ENCODE measurements at regions not wholly inside any gene's neighbourhood (a gene's known extent, or its start where the extent isn't known, plus 50 kb on each side); places are given as distances from the start of the nearest gene placed in this dataset.

DNA sequence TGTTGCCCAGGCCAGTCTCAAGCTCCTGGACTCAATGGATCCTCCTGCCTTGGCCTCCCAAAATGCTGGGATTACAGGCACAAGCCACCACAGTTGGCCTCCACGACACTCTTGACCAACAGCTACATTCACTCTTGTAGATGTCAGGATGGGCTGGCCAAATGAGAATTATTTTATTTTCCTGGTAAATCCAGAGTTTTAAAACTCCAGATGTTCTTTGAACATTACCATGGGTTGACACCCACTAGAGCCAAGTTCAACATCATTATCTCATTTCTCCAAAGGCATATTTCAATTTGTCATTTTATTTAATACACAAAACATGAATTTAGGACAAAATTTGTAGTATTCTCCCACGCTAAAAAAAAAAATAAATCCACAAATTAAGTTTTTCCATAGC lies 56.5 kb upstream of the FOXN3 start:
- H3K79me2 ChIP-seq (ENCODE audit: control insufficient read depth, insufficient read depth, low read length), result no peaks in the 10 kb centered on the region
- no peaks in the 10 kb centered on the region for H4K20me1 ChIP-seq (ENCODE audit: control insufficient read depth, insufficient read depth)
- no TSS peak for BruUV-seq (replicated peaks)
- in situ Hi-C loops (cut with MboI), result no loop called here
- DNase-seq (ENCODE audit: low read depth, low spot score) (no peak), ATAC-seq (no peak), FAIRE-seq (no peak)
- no peak overlapping the region for H3K4me2 ChIP-seq (ENCODE audit: control insufficient read depth, insufficient read depth)
- H3K27ac ChIP-seq (ENCODE audit: control insufficient read depth, insufficient read depth), result no peak overlapping the region
- H3K27me3 ChIP-seq (replicated peaks in 1 of 2; ENCODE audit: control insufficient read depth in 2 of 2, insufficient read depth in 2 of 2, low read length in 1 of 2), result no peaks in the 10 kb centered on the region
- no peaks in the 10 kb centered on the region for H3K9me3 ChIP-seq (replicated peaks; ENCODE audit: control insufficient read depth, insufficient read depth, low read length)
- H3K36me3 ChIP-seq (ENCODE audit: control insufficient read depth in 2 of 2, insufficient read depth in 2 of 2, low read length in 1 of 2), result no peaks in the 10 kb centered on the region
- TF ChIP-seq CHD1 (IDR thresholded peaks at IDR 0.05; ENCODE audit: low read depth, low read length) (no peak), NFXL1 (IDR thresholded peaks at IDR 0.05; ENCODE audit: borderline replicate concordance) (no peak), RAD51 (IDR thresholded peaks at IDR 0.05) (no peak), CBX5 (IDR thresholded peaks at IDR 0.05; ENCODE audit: low read depth) (no peak), SP1 (IDR thresholded peaks at IDR 0.05; ENCODE audit: low read depth, low read length) (no peak), CREB1 (IDR thresholded peaks at IDR 0.05; ENCODE audit: low read depth) (no peak), EED (IDR thresholded peaks at IDR 0.05; ENCODE audit: low read depth) (no peak), SREBF2 (IDR thresholded peaks at IDR 0.05; ENCODE audit: low read length) (no peak), ESRRA (IDR thresholded peaks at IDR 0.05; ENCODE audit: low read length) (no peak), CBX3 (IDR thresholded peaks at IDR 0.05; ENCODE audit: borderline replicate concordance, low read depth) (no peak), ZZZ3 (IDR thresholded peaks at IDR 0.05; ENCODE audit: control insufficient read depth, insufficient read length, low read depth) (no peak), YBX1 (IDR thresholded peaks at IDR 0.05) (no peak)
- TF ChIP-seq, protein P1, sequence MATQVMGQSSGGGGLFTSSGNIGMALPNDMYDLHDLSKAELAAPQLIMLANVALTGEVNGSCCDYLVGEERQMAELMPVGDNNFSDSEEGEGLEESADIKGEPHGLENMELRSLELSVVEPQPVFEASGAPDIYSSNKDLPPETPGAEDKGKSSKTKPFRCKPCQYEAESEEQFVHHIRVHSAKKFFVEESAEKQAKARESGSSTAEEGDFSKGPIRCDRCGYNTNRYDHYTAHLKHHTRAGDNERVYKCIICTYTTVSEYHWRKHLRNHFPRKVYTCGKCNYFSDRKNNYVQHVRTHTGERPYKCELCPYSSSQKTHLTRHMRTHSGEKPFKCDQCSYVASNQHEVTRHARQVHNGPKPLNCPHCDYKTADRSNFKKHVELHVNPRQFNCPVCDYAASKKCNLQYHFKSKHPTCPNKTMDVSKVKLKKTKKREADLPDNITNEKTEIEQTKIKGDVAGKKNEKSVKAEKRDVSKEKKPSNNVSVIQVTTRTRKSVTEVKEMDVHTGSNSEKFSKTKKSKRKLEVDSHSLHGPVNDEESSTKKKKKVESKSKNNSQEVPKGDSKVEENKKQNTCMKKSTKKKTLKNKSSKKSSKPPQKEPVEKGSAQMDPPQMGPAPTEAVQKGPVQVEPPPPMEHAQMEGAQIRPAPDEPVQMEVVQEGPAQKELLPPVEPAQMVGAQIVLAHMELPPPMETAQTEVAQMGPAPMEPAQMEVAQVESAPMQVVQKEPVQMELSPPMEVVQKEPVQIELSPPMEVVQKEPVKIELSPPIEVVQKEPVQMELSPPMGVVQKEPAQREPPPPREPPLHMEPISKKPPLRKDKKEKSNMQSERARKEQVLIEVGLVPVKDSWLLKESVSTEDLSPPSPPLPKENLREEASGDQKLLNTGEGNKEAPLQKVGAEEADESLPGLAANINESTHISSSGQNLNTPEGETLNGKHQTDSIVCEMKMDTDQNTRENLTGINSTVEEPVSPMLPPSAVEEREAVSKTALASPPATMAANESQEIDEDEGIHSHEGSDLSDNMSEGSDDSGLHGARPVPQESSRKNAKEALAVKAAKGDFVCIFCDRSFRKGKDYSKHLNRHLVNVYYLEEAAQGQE (IDR thresholded peaks at IDR 0.05; ENCODE audit: low read depth, low read length), result no peak
- TF ChIP-seq, protein P2, sequence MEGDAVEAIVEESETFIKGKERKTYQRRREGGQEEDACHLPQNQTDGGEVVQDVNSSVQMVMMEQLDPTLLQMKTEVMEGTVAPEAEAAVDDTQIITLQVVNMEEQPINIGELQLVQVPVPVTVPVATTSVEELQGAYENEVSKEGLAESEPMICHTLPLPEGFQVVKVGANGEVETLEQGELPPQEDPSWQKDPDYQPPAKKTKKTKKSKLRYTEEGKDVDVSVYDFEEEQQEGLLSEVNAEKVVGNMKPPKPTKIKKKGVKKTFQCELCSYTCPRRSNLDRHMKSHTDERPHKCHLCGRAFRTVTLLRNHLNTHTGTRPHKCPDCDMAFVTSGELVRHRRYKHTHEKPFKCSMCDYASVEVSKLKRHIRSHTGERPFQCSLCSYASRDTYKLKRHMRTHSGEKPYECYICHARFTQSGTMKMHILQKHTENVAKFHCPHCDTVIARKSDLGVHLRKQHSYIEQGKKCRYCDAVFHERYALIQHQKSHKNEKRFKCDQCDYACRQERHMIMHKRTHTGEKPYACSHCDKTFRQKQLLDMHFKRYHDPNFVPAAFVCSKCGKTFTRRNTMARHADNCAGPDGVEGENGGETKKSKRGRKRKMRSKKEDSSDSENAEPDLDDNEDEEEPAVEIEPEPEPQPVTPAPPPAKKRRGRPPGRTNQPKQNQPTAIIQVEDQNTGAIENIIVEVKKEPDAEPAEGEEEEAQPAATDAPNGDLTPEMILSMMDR (IDR thresholded peaks at IDR 0.05 in 2 of 3, conservative IDR thresholded peaks at IDR 0.05 in 1 of 3; ENCODE audit: control insufficient read depth in 2 of 3, extremely low read depth in 1 of 3, insufficient read depth in 1 of 3, low read depth in 3 of 3, low read length in 3 of 3), result no peak
- TF ChIP-seq, protein P3, sequence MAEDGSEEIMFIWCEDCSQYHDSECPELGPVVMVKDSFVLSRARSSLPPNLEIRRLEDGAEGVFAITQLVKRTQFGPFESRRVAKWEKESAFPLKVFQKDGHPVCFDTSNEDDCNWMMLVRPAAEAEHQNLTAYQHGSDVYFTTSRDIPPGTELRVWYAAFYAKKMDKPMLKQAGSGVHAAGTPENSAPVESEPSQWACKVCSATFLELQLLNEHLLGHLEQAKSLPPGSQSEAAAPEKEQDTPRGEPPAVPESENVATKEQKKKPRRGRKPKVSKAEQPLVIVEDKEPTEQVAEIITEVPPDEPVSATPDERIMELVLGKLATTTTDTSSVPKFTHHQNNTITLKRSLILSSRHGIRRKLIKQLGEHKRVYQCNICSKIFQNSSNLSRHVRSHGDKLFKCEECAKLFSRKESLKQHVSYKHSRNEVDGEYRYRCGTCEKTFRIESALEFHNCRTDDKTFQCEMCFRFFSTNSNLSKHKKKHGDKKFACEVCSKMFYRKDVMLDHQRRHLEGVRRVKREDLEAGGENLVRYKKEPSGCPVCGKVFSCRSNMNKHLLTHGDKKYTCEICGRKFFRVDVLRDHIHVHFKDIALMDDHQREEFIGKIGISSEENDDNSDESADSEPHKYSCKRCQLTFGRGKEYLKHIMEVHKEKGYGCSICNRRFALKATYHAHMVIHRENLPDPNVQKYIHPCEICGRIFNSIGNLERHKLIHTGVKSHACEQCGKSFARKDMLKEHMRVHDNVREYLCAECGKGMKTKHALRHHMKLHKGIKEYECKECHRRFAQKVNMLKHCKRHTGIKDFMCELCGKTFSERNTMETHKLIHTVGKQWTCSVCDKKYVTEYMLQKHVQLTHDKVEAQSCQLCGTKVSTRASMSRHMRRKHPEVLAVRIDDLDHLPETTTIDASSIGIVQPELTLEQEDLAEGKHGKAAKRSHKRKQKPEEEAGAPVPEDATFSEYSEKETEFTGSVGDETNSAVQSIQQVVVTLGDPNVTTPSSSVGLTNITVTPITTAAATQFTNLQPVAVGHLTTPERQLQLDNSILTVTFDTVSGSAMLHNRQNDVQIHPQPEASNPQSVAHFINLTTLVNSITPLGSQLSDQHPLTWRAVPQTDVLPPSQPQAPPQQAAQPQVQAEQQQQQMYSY (CRISPR knock-in tag; IDR thresholded peaks at IDR 0.05), result no peak
- no peaks in the 10 kb centered on the region for H3K4me1 ChIP-seq (ENCODE audit: control insufficient read depth, insufficient read depth, low read length)
- SMC1A ChIA-PET (ENCODE audit: uncharacterized antibody, unreplicated experiment), result no interaction called here
- H2AFZ ChIP-seq (ENCODE audit: control insufficient read depth, low read depth, low read length), result no peak overlapping the region
- WGBS (ENCODE audit: insufficient coverage, insufficient replicate concordance, low lambda C conversion rate, missing lambda C conversion rate), result 100% methylated on average over 2 of the region's 2 CpGs
- intact Hi-C loops (cut with micrococcal nuclease; ENCODE audit: unreplicated experiment), result no loop called here
- POLR2A ChIA-PET, result no interaction called here
- CTCF ChIA-PET, result interaction anchor here (0.6 kb wide), 1 partner anchor 20 kb away, joined by 3 read pairs; no protein-coding TSS in a partner anchor
- RAD21 ChIA-PET (ENCODE audit: unreplicated experiment), result no interaction called here
- no peak overlapping the region for H3K4me3 ChIP-seq
- H3K9ac ChIP-seq (ENCODE audit: control insufficient read depth, insufficient read depth, low read length), result no peak overlapping the region

Data from GM12878 (cell line).